Heart left ventricle (tissue), 16 donors: ENCODE measurements at regions not wholly inside any gene's neighbourhood (a gene's known extent, or its start where the extent isn't known, plus 50 kb on each side); places are given as distances from the start of the nearest gene placed in this dataset.

ENCODE experiments used
- ATAC-seq, 4 donors: fragments of 200-7000 bp; cut with Tn5 transposase; one replicate each; pipeline ENCODE4 v1.9.1; 2020 to 2022; ENCODE audit warnings: moderate library complexity in 4 of 4, mild to moderate bottlenecking in 3 of 4, moderate number of reproducible peaks in 1 of 4
- DNase-seq, 5 donors: peaks; one replicate each; pipeline ENCODE4 v3.0.0-alpha.2; 2020
- H3K27ac ChIP-seq, 12 donors: fragments of 200-600 bp; sonication (generic) in 4 of 12; one replicate each; pipeline versions ENCODE4 v1.5.0 to v1.8.0; 2016 to 2022; ENCODE audit warnings: mild to moderate bottlenecking in 2 of 12
- H3K27me3 ChIP-seq, 9 donors: fragments of 200-600 bp; sonication (generic) in 2 of 9; one replicate each; pipeline versions ENCODE4 v1.5.1 to v1.8.0; 2016 to 2022; ENCODE audit warnings: mild to moderate bottlenecking in 3 of 9
- H3K36me3 ChIP-seq, 9 donors: fragments of 200-600 bp; sonication (generic) in 2 of 9; one replicate each; pipeline versions ENCODE4 v1.5.0 to v1.8.0; 2018 to 2022; ENCODE audit warnings: mild to moderate bottlenecking in 2 of 9
- H3K4me1 ChIP-seq, 12 donors: fragments of 200-600 bp; sonication (generic) in 4 of 12; one replicate each; pipeline versions ENCODE4 v1.5.0 to v1.8.0; 2016 to 2022; ENCODE audit warnings: mild to moderate bottlenecking in 3 of 12
- H3K4me3 ChIP-seq, 12 donors: fragments of 200-600 bp; sonication (generic) in 4 of 12; one replicate each; pipeline versions ENCODE4 v1.5.0 to v1.8.0; 2017 to 2022; ENCODE audit warnings: mild to moderate bottlenecking in 9 of 12, moderate library complexity in 4 of 12
- H3K9me3 ChIP-seq, 12 donors: fragments of 200-600 bp; sonication (generic) in 4 of 12; one replicate each; pipeline versions ENCODE4 v1.5.0 to v1.8.0; 2016 to 2022; ENCODE audit warnings: mild to moderate bottlenecking in 1 of 12
- POLR2A ChIP-seq, 2 donors: fragments of 450-650 bp; IDR thresholded peaks; one replicate each; pipeline ENCODE4 v1.6.1; 2017; ENCODE audit warnings: antibody characterized with exemption in 2 of 2, mild to moderate bottlenecking in 2 of 2, moderate library complexity in 2 of 2
- WGBS, 4 donors: extraction: QIAGEN DNeasy Blood & Tissue Kit in 2 of 4; methylation state at CpG; one replicate each; pipeline versions ENCODE4 v1.1.5 to v1.1.7; 2013 to 2018; 5-methylcytosine and 5-hydroxymethylcytosine counted together
- intact Hi-C, 10 donors: fragments of 100-400 bp; cut with DNase I; formaldehyde crosslinking; loops; one replicate each; pipeline versions ENCODE4 v1.11.1 to v1.14.2; 2022
- TF ChIP-seq, protein P1 (sequence below), 12 donors: fragments of 200-600 bp; sonication (generic) in 4 of 12; IDR thresholded peaks; one replicate each; pipeline versions ENCODE4 v1.5.0 to v1.8.0; 2018 to 2022; ENCODE audit warnings: antibody characterized with exemption in 12 of 12, mild to moderate bottlenecking in 5 of 12
- donor health status: ischemic (EF 13 %, LVEDD 7.1; RV severe dilation, severe dysfunction).
- donor health status: healthy with polysubstance abuse.
- donor health status: DM: no; HTN: yes; CAD: no.
- donor health status: DM: no; HTN: no; CAD: no.
- donor health status: ischemic (EF 25% LVEDD 6.9; RV normal size, moderate dysfunction).
- donor health status: ischemic (EF 25% LVEDD 5.7; RV mildly dilated, moderate dysfunction).
- donor health status: healthy.
- donor health status: DM: yes; HTN: yes; CAD: no.
- donor health status: ischemic (EF 35%, LVEDD 5.7; RV mildly dilated, moderate dysfunction).
- donor health status: nonischemic (EF 11% LVEDD 7.7; RV severe dilation, severe dysfunction).
- donor health status: DM: yes; HTN: yes; CAD: no.
- donor health status: PGD.
- donor health status: ischemic (EF 29% LVEDD 5.4; RV normal size, mild dysfunction).
- donor health status: nonischemic (EF 23%, LVEDD 6.1; RV moderate dilation, normal function).

- intact Hi-C loops, result no loop called here
- no peak for DNase-seq
- TF ChIP-seq, protein P1, sequence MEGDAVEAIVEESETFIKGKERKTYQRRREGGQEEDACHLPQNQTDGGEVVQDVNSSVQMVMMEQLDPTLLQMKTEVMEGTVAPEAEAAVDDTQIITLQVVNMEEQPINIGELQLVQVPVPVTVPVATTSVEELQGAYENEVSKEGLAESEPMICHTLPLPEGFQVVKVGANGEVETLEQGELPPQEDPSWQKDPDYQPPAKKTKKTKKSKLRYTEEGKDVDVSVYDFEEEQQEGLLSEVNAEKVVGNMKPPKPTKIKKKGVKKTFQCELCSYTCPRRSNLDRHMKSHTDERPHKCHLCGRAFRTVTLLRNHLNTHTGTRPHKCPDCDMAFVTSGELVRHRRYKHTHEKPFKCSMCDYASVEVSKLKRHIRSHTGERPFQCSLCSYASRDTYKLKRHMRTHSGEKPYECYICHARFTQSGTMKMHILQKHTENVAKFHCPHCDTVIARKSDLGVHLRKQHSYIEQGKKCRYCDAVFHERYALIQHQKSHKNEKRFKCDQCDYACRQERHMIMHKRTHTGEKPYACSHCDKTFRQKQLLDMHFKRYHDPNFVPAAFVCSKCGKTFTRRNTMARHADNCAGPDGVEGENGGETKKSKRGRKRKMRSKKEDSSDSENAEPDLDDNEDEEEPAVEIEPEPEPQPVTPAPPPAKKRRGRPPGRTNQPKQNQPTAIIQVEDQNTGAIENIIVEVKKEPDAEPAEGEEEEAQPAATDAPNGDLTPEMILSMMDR (IDR thresholded peaks at IDR 0.05), result no peak
- no peak for TF ChIP-seq POLR2A (IDR thresholded peaks at IDR 0.05)
- Histone ChIP-seq H3K9me3 (no peaks in the 10 kb centered on the region), H3K27me3 (no peaks in the 10 kb centered on the region), H3K4me3 (no peak overlapping the region), H3K36me3 (no peaks in the 10 kb centered on the region), H3K27ac (no peak overlapping the region), H3K4me1 (no peaks in the 10 kb centered on the region)
- 34 to 49% (median 43%) methylated on average over 6 of the region's 6 CpGs for WGBS, 4 donors
- ATAC-seq, result no peak
Measured at GRCh38 chr5:7010591-7010990, 297.4 kb downstream of the TENT4A start.

GRCh38 chr5:7012057-7012456 lies 298.8 kb downstream of the TENT4A start:
- H3K4me3 ChIP-seq, result no peak overlapping the region
- H3K27me3 ChIP-seq, result no peaks in the 10 kb centered on the region
- 66 to 76% (median 72%) methylated on average over 2 of the region's 2 CpGs for WGBS, 4 donors

GRCh38 chr5:7014611-7015010 lies 301.4 kb downstream of the TENT4A start:
- ATAC-seq (no peak), DNase-seq (no peak)
- WGBS, 4 donors, result 59 to 69% (median 65%) methylated on average over 2 of the region's 2 CpGs
- no peaks in the 10 kb centered on the region for H3K4me1 ChIP-seq
- H3K4me3 ChIP-seq, result no peak overlapping the region
- no peak overlapping the region for H3K27ac ChIP-seq
- intact Hi-C loops, result no loop called here
- H3K27me3 ChIP-seq, result no peaks in the 10 kb centered on the region
- H3K36me3 ChIP-seq, result no peaks in the 10 kb centered on the region
- H3K9me3 ChIP-seq, result no peaks in the 10 kb centered on the region
- TF ChIP-seq, protein P1 (IDR thresholded peaks at IDR 0.05), result no peak
- TF ChIP-seq POLR2A (IDR thresholded peaks at IDR 0.05), result no peak

More at GRCh38 chr5:7012057-7012456, 298.8 kb downstream of the TENT4A start:
- TF ChIP-seq POLR2A (IDR thresholded peaks at IDR 0.05), result no peak
- TF ChIP-seq, protein P1 (IDR thresholded peaks at IDR 0.05), result no peak
- Histone ChIP-seq H3K36me3 (no peaks in the 10 kb centered on the region), H3K4me1 (no peaks in the 10 kb centered on the region), H3K27ac (no peak overlapping the region), H3K9me3 (no peaks in the 10 kb centered on the region)
- DNase-seq, result no peak
- intact Hi-C loops, result no loop called here
- ATAC-seq, result no peak

GRCh38 chr5:7015586-7016256 lies 302.5 kb downstream of the TENT4A start:
- ATAC-seq (no peak), DNase-seq (no peak)
- intact Hi-C loops, result no loop called here
- Histone ChIP-seq H3K9me3 (peaks cover 0 to 9% (median 0%) of the 10 kb centered on the region in 12 donors), H3K27ac (no peak overlapping the region), H3K36me3 (no peaks in the 10 kb centered on the region), H3K4me1 (no peaks in the 10 kb centered on the region), H3K27me3 (no peaks in the 10 kb centered on the region), H3K4me3 (no peak overlapping the region)
- TF ChIP-seq, protein P1 (IDR thresholded peaks at IDR 0.05), result no peak
- TF ChIP-seq POLR2A (IDR thresholded peaks at IDR 0.05), result no peak
- 61 to 67% (median 67%) methylated on average over 6 of the region's 6 CpGs for WGBS, 4 donors
